Smooth muscle cell (in vitro differentiated cells): ENCODE measurements at regions not wholly inside any gene's neighbourhood (a gene's known extent, or its start where the extent isn't known, plus 50 kb on each side); places are given as distances from the start of the nearest gene placed in this dataset.
A peak's percentile ranks its signal among the peaks of the same experiment; 100 is the strongest.
"Not testable (repeated sequence)": the region's sequence is repeated elsewhere in the genome, so short reads cannot be mapped to it uniquely, and the experiment has no call there.

ENCODE experiments used
- DNase-seq: peaks from one replicate; lab custom pipeline; 2025; ENCODE audit not compliant: unreplicated experiment; lab: John Stamatoyannopoulos, UW
- H2AFZ ChIP-seq: fragments of 200-600 bp; sonication (generic); 2 replicates; pipeline ENCODE4 v1.6.0; 2016; ENCODE audit warnings: antibody characterized with exemption, low read depth, mild to moderate bottlenecking
- H3F3A ChIP-seq: fragments of 200-600 bp; sonication (generic); 2 replicates; pipeline ENCODE4 v1.6.0; 2017; ENCODE audit warnings: antibody characterized with exemption, low read depth
- H3K27ac ChIP-seq: fragments of 200-600 bp; sonication (generic); 2 replicates; pipeline ENCODE4 v1.5.1; 2016; ENCODE audit warnings: low read depth, mild to moderate bottlenecking
- H3K27me3 ChIP-seq: fragments of 200-600 bp; sonication (generic); 2 replicates; pipeline ENCODE4 v1.6.1; 2016; ENCODE audit warnings: low read depth, mild to moderate bottlenecking
- H3K36me3 ChIP-seq: fragments of 200-600 bp; sonication (generic); 2 replicates; pipeline ENCODE4 v1.5.1; 2016; ENCODE audit warnings: low read depth
- H3K4me1 ChIP-seq: fragments of 200-600 bp; sonication (generic); 2 replicates; pipeline ENCODE4 v1.5.1; 2016; ENCODE audit warnings: low read depth
- H3K4me2 ChIP-seq: fragments of 200-600 bp; sonication (generic); 2 replicates; pipeline ENCODE4 v1.6.0; 2016; ENCODE audit warnings: mild to moderate bottlenecking
- H3K4me3 ChIP-seq: fragments of 200-600 bp; sonication (generic); 2 replicates; pipeline ENCODE4 v1.5.1; 2016; ENCODE audit warnings: mild to moderate bottlenecking
- H3K79me2 ChIP-seq: fragments of 200-600 bp; sonication (generic); 2 replicates; pipeline ENCODE4 v1.6.0; 2016; ENCODE audit warnings: low read depth, mild to moderate bottlenecking
- H3K9ac ChIP-seq: fragments of 200-600 bp; sonication (generic); 2 replicates; pipeline ENCODE4 v1.6.0; 2016; ENCODE audit warnings: low read depth
- H3K9me3 ChIP-seq: fragments of 200-600 bp; sonication (generic); replicated peaks from 2 replicates; pipeline ENCODE4 v1.5.1; 2016; ENCODE audit warnings: low read depth
- H4K20me1 ChIP-seq: fragments of 200-600 bp; sonication (generic); 2 replicates; pipeline ENCODE4 v1.6.0; 2016; ENCODE audit warnings: low read depth
- WGBS: methylation state at CpG from one replicate; pipeline ENCODE4 v1.1.7; 2016; ENCODE audit warnings: low lambda C conversion rate; 5-methylcytosine and 5-hydroxymethylcytosine counted together
- TF ChIP-seq, protein P1 (sequence below): fragments of 200-600 bp; sonication (generic); IDR thresholded peaks from 2 replicates; pipeline ENCODE4 v1.5.1; 2017; ENCODE audit warnings: borderline replicate concordance, mild to moderate bottlenecking, antibody characterized with exemption; ENCODE audit not compliant: insufficient read depth, poor library complexity, severe bottlenecking

DNA sequence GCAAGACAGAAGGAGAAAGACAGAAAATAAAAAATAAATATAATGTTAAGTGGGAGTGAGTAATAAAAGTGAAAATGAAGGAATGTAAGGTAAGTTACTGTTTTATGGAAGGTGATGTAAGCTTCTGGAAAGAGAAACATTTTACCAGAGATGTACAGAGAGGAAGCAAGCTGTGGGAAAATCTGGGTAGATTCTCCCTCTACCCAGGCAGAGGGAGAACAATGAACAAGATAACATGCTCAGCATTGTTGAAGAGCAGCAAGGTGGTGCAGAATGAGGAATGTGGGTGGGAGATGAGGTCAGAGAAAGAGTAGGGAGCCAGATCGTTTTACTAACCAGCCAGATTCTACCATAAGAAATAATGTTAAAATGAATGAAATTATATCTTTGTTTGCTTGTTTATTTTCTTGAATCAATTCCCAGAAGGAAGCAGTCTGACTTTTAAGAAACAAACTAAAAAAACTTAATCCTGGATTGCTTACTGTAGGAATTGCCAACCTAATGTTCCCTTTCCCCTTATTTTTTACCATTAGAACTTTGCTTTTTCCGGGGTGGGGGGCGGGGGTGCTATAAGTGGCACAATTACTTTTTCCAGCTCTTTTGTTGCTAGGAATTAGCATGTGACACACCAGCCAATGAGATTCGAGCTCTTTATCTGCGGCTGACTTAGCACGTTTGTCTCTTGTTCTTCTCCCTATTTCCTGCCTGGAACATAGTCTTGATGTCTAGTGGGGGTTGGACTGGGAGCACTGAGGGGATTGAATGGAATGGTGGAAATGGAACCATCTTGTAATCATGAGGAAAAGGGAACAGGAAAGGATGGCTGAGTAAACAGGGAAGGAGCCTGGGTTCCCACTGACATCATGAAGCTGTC is 356.7 kb downstream of the TMEM167A start:
- H3K9ac ChIP-seq: no peak overlapping the region
- WGBS: 70% methylated on average over 6 of the region's 6 CpGs
- H3K4me3 ChIP-seq: no peak overlapping the region
- peaks cover 16% of the 10 kb centered on the region for H3K4me1 ChIP-seq
- no peaks in the 10 kb centered on the region for H3K27me3 ChIP-seq
- no peaks in the 10 kb centered on the region for H3K9me3 ChIP-seq
- TF ChIP-seq, protein P1, sequence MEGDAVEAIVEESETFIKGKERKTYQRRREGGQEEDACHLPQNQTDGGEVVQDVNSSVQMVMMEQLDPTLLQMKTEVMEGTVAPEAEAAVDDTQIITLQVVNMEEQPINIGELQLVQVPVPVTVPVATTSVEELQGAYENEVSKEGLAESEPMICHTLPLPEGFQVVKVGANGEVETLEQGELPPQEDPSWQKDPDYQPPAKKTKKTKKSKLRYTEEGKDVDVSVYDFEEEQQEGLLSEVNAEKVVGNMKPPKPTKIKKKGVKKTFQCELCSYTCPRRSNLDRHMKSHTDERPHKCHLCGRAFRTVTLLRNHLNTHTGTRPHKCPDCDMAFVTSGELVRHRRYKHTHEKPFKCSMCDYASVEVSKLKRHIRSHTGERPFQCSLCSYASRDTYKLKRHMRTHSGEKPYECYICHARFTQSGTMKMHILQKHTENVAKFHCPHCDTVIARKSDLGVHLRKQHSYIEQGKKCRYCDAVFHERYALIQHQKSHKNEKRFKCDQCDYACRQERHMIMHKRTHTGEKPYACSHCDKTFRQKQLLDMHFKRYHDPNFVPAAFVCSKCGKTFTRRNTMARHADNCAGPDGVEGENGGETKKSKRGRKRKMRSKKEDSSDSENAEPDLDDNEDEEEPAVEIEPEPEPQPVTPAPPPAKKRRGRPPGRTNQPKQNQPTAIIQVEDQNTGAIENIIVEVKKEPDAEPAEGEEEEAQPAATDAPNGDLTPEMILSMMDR: no peak
- H3K36me3 ChIP-seq: no peaks in the 10 kb centered on the region
- H2AFZ ChIP-seq: no peak overlapping the region
- no peak overlapping the region for H3K4me2 ChIP-seq
- H3K27ac ChIP-seq: peak overlapping the region; percentile 67
- no peaks in the 10 kb centered on the region for H3K79me2 ChIP-seq
- no peak for DNase-seq
- H3F3A ChIP-seq: no peaks in the 10 kb centered on the region
- H4K20me1 ChIP-seq: no peaks in the 10 kb centered on the region

DNA sequence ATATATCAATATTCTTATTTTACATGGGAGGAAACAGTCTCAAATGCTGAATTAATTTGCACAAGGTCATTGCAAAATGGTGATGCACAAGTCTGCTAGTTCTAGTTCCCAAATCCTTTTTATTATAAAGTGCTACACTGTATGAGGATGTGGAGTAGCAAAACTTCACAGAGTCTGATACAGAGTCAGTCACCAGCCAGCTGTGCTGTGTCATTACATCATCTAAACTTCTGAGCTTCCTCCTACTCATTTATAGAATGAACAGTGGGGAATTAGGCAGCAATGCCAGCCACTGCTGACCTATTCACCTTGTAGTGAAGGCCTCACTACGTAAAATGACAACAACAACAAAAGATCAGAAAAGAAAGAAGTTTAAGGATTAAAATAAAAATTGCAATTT is 357.8 kb downstream of the TMEM167A start:
- Histone ChIP-seq H3K9me3 (no peaks in the 10 kb centered on the region), H2AFZ (no peak overlapping the region), H4K20me1 (no peaks in the 10 kb centered on the region), H3K27ac (peak overlapping the region; percentile 67), H3K4me1 (peaks cover 16% of the 10 kb centered on the region), H3K27me3 (no peaks in the 10 kb centered on the region), H3K4me3 (no peak overlapping the region), H3K9ac (no peak overlapping the region), H3F3A (no peaks in the 10 kb centered on the region), H3K4me2 (no peak overlapping the region), H3K79me2 (no peaks in the 10 kb centered on the region), H3K36me3 (no peaks in the 10 kb centered on the region)
- TF ChIP-seq, protein P1: no peak
- no peak for DNase-seq
- 9% methylated on average over 1 of the region's 1 CpG for WGBS

DNA sequence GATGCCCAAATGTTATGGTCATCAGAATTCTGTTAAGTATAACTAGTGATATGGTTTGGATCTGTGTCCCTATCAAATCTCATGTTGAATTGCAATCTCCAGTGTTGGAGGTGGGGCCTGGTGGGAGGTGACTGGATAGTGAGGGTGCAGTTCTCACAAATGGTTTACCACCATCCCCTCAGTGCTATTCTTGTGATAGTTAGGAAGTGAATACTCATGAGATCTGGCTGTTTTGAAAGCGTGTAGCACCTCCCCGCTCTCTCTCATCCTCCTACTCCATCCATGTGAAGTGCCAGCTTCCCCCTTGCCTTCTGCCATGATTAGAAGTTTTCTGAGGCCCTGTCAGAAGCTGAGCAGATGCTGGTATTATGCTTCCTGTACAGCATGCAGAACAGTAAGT is 359.5 kb downstream of the TMEM167A start:
- TF ChIP-seq, protein P1: no peak
- H3K9me3 ChIP-seq: no peaks in the 10 kb centered on the region
- DNase-seq: no peak

DNA sequence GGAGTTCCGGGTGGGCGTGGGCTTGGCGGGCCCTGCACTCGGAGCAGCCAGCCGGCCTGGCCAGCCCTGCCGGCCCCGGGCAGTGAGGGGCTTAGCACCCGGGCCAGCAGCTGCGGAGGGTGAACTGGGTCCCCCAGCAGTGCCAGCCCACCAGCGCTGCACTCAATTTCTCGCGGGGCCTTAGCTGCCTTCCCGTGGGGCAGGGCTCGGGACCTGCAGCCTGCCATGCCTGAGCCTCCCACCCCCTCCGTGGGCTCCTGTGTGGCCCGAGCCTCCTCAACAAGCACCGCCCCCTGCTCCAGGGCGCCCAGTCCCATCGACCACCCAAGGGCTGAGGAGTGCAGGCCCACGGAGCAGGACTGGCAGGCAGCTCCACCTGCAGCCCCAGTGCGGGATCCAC is 362.5 kb downstream of the TMEM167A start:
- DNase-seq, H3K79me2 ChIP-seq, H3K4me2 ChIP-seq, H3K36me3 ChIP-seq, H3F3A ChIP-seq, H3K9me3 ChIP-seq, H3K9ac ChIP-seq, H4K20me1 ChIP-seq, H3K27ac ChIP-seq, H2AFZ ChIP-seq, H3K4me1 ChIP-seq, H3K4me3 ChIP-seq, H3K27me3 ChIP-seq: not testable (repeated sequence)
- 97% methylated on average over 19 of the region's 21 CpGs for WGBS

More for the DNA sequence above, 359.5 kb downstream of the TMEM167A start:
- no peaks in the 10 kb centered on the region for H3K36me3 ChIP-seq
- no peak overlapping the region for H3K4me3 ChIP-seq
- H3K27ac ChIP-seq: no peak overlapping the region
- no peak overlapping the region for H3K9ac ChIP-seq
- no peaks in the 10 kb centered on the region for H3K27me3 ChIP-seq
- no peaks in the 10 kb centered on the region for H3F3A ChIP-seq
- H2AFZ ChIP-seq: no peak overlapping the region
- WGBS: 95% methylated on average over 2 of the region's 2 CpGs
- no peak overlapping the region for H3K4me2 ChIP-seq
- H4K20me1 ChIP-seq: no peaks in the 10 kb centered on the region
- peaks cover 16% of the 10 kb centered on the region for H3K4me1 ChIP-seq
- no peaks in the 10 kb centered on the region for H3K79me2 ChIP-seq
